ENCODE measurements at regions not wholly inside any gene's neighbourhood (a gene's known extent, or its start where the extent isn't known, plus 50 kb on each side); places are given as distances from the start of the nearest gene placed in this dataset.

GRCh38 chr11:112583261-112583893 is 322.7 kb upstream of the PLET1 start:
- TF ChIP-seq CTCF (IDR thresholded peaks at IDR 0.05; ENCODE audit: low read depth, low read length) (no peak), EZH2phosphoT487 (IDR thresholded peaks at IDR 0.05; ENCODE audit: low read depth) (no peak)

Measured in OCI-LY3 (cell line).